ENCODE measurements at regions not wholly inside any gene's neighbourhood (a gene's known extent, or its start where the extent isn't known, plus 50 kb on each side); places are given as distances from the start of the nearest gene placed in this dataset.

GRCh38 chr12:87025976-87026375, 769.8 kb upstream of the MGAT4C start:
- TF ChIP-seq CTCF (IDR thresholded peaks at IDR 0.05; ENCODE audit: insufficient read depth, low read depth, low read length): no peak
- no peak for TF ChIP-seq EZH2 (IDR thresholded peaks at IDR 0.05; ENCODE audit: insufficient read depth, low read length)

Measured in astrocyte (in vitro differentiated cells and primary cell).